Breast epithelium (tissue), 3 donors: ENCODE measurements at regions not wholly inside any gene's neighbourhood (a gene's known extent, or its start where the extent isn't known, plus 50 kb on each side); places are given as distances from the start of the nearest gene placed in this dataset.

Source experiments
- CTCF ChIP-seq, 3 donors: fragments of 450-650 bp; IDR thresholded peaks; one replicate each; pipeline ENCODE4 v1.5.1; 2016 to 2017; ENCODE audit warnings: antibody characterized with exemption in 3 of 3, mild to moderate bottlenecking in 3 of 3, moderate library complexity in 3 of 3
- POLR2AphosphoS5 ChIP-seq, 3 donors: sonication (generic); formaldehyde crosslinking; IDR thresholded peaks; one replicate each; pipeline ENCODE4 v1.6.1; 2017; ENCODE audit warnings: antibody characterized with exemption in 3 of 3

GRCh38 chr11:128242451-128242850 lies 344.9 kb downstream of the ETS1 start:
- TF ChIP-seq CTCF (IDR thresholded peaks at IDR 0.05) (no peak), POLR2AphosphoS5 (IDR thresholded peaks at IDR 0.05) (no peak)
